Caco-2 (cell line): ENCODE measurements at regions not wholly inside any gene's neighbourhood (a gene's known extent, or its start where the extent isn't known, plus 50 kb on each side); places are given as distances from the start of the nearest gene placed in this dataset.

Experiments
- BruUV-seq: library from RNA; stranded (reverse); fragments of 400-500 nt; replicated peaks from 2 replicates; lab custom pipeline; 2021; lab: Mats Ljungman, UMichigan
- CTCF ChIA-PET: fragments of 300-600 bp; sonication (Branson Sonifier 250); formaldehyde crosslinking; loops from one replicate; lab custom pipeline; 2022; ENCODE audit warnings: antibody characterized with exemption; lab: Charles Lee
- POLR2A ChIA-PET: fragments of 300-600 bp; sonication (Branson Sonifier 250); formaldehyde crosslinking; loops from one replicate; lab custom pipeline; 2022; ENCODE audit warnings: antibody characterized with exemption; lab: Charles Lee
- DNase-seq, 2 experiments: peaks; one replicate each; pipeline versions ENCODE4 v3.0.0 to v3.0.0-alpha.2; 2020 to 2022
- H3K27me3 ChIP-seq: replicated peaks from 2 replicates; pipeline ENCODE4 v1.6.0; 2011; ENCODE audit warnings: low read length; ENCODE audit not compliant: control insufficient read depth, insufficient read depth
- H3K36me3 ChIP-seq: 2 replicates; pipeline ENCODE4 v1.5.1; 2011; ENCODE audit warnings: low read length; ENCODE audit not compliant: control insufficient read depth, insufficient read depth
- H3K4me1 ChIP-seq: fragments of 250-450 bp; sonication (Bioruptor Pico); 2 replicates; pipeline ENCODE4 v1.5.1; 2020; ENCODE audit warnings: mild to moderate bottlenecking
- H3K4me3 ChIP-seq: 2 replicates; pipeline ENCODE4 v1.5.1; 2011; ENCODE audit warnings: low read depth, mild to moderate bottlenecking, control low read depth, low read length
- H3K9me3 ChIP-seq: fragments of 250-450 bp; sonication (Bioruptor Pico); 2 replicates; pipeline ENCODE4 v1.5.1; 2020; ENCODE audit warnings: mild to moderate bottlenecking, moderate library complexity
- H3K27ac Mint-ChIP-seq: one replicate; pipeline ENCODE4 v1.8.0; 2022; ENCODE audit warnings: mixed read lengths; ENCODE audit not compliant: unreplicated experiment
- H3K27me3 Mint-ChIP-seq: one replicate; pipeline ENCODE4 v1.8.0; 2022; ENCODE audit warnings: mixed read lengths; ENCODE audit not compliant: insufficient read depth, unreplicated experiment
- H3K36me3 Mint-ChIP-seq: one replicate; pipeline ENCODE4 v1.8.0; 2022; ENCODE audit warnings: mild to moderate bottlenecking, mixed read lengths; ENCODE audit not compliant: insufficient read depth, unreplicated experiment
- H3K4me1 Mint-ChIP-seq: one replicate; pipeline ENCODE4 v1.8.0; 2022; ENCODE audit warnings: low read depth, mixed read lengths; ENCODE audit not compliant: unreplicated experiment
- H3K4me3 Mint-ChIP-seq: one replicate; pipeline ENCODE4 v1.8.0; 2022; ENCODE audit warnings: mild to moderate bottlenecking, moderate library complexity, mixed read lengths; ENCODE audit not compliant: unreplicated experiment
- H3K9me3 Mint-ChIP-seq: one replicate; pipeline ENCODE4 v1.8.0; 2022; ENCODE audit warnings: mixed read lengths; ENCODE audit not compliant: unreplicated experiment
- intact Hi-C: fragments of 100-400 bp; cut with micrococcal nuclease; formaldehyde crosslinking; loops from one replicate; pipeline ENCODE4 v1.10.0; 2022; ENCODE audit not compliant: unreplicated experiment
- TF ChIP-seq, protein P1 (sequence below), 2 experiments: fragments of 200-600 bp in 1 of 2; IDR thresholded peaks; 1 replicate in 1 of 2; 2 replicates in 1 of 2; pipeline versions ENCODE4 v1.5.1 to v1.8.0; 2011 to 2022; ENCODE audit warnings: antibody characterized with exemption in 1 of 2, control low read depth in 1 of 2, inconsistent platforms in 1 of 2, low read depth in 1 of 2, low read length in 1 of 2, mild to moderate bottlenecking in 1 of 2, moderate library complexity in 1 of 2; ENCODE audit not compliant: insufficient read depth in 1 of 2, severe bottlenecking in 1 of 2, unreplicated experiment in 1 of 2

DNA sequence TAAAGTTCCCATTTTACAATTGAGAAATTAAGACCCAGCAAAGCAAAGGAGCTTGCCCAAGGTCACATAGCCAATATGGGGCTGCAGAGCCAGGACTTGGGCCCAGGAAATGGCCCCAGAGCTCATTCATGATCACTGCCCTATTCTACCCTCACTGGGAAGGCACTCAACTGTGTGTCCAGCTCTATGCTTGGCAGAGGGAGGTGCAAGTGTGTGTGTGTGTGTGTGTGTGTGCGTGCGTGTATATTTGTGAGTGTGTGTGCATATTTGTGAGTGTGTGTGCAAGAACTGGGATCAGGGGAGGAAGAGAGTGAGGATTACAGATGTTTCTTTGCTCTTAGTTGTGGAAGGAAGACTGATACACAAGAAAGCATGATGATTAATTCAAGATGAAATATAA, 151.2 kb upstream of the CRY1 start:
- H3K9me3 Mint-ChIP-seq: no peaks in the 10 kb centered on the region
- intact Hi-C loops: no loop called here
- Histone ChIP-seq H3K9me3 (no peaks in the 10 kb centered on the region), H3K4me3 (no peak overlapping the region), H3K27me3 (no peaks in the 10 kb centered on the region), H3K4me1 (no peaks in the 10 kb centered on the region), H3K36me3 (no peaks in the 10 kb centered on the region)
- no TSS peak for BruUV-seq
- TF ChIP-seq, protein P1, sequence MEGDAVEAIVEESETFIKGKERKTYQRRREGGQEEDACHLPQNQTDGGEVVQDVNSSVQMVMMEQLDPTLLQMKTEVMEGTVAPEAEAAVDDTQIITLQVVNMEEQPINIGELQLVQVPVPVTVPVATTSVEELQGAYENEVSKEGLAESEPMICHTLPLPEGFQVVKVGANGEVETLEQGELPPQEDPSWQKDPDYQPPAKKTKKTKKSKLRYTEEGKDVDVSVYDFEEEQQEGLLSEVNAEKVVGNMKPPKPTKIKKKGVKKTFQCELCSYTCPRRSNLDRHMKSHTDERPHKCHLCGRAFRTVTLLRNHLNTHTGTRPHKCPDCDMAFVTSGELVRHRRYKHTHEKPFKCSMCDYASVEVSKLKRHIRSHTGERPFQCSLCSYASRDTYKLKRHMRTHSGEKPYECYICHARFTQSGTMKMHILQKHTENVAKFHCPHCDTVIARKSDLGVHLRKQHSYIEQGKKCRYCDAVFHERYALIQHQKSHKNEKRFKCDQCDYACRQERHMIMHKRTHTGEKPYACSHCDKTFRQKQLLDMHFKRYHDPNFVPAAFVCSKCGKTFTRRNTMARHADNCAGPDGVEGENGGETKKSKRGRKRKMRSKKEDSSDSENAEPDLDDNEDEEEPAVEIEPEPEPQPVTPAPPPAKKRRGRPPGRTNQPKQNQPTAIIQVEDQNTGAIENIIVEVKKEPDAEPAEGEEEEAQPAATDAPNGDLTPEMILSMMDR (IDR thresholded peaks at IDR 0.05; ENCODE audit: insufficient read depth in 1 of 2, low read depth in 1 of 2, low read length in 1 of 2, severe bottlenecking in 1 of 2, unreplicated experiment in 1 of 2): no peak
- CTCF ChIA-PET: no interaction called here
- H3K27ac Mint-ChIP-seq: no peak overlapping the region
- DNase-seq: no peak
- no peak overlapping the region for H3K4me3 Mint-ChIP-seq
- H3K36me3 Mint-ChIP-seq: no peaks in the 10 kb centered on the region
- no peaks in the 10 kb centered on the region for H3K4me1 Mint-ChIP-seq
- POLR2A ChIA-PET: no interaction called here
- H3K27me3 Mint-ChIP-seq: peaks cover 9% of the 10 kb centered on the region

DNA sequence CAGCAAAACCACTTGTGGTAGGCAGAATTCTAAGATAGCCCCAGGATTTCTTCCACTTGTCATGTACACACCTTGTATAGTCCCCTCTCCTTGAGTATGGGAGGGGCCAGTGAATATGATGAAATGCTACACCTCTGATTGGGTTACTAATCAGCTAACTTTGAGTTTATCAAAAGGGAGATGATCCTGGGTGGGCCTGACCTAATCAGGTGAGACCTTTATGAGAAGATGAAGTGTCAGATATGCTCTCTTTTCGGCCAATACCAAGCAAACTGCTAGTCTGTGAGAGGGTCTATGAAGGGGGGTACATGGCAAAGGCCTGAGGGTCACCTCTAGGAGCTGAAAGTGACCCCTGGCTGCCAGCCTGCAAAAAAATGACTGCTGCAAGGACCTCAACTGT, 154.3 kb upstream of the CRY1 start:
- Mint-ChIP-seq H3K9me3 (no peaks in the 10 kb centered on the region), H3K27ac (no peak overlapping the region), H3K4me3 (no peak overlapping the region), H3K27me3 (peaks cover 6% of the 10 kb centered on the region), H3K4me1 (no peaks in the 10 kb centered on the region), H3K36me3 (no peaks in the 10 kb centered on the region)
- BruUV-seq: no TSS peak
- no peaks in the 10 kb centered on the region for H3K27me3 ChIP-seq
- ChIA-PET POLR2A (no interaction called here), CTCF (no interaction called here)
- H3K4me3 ChIP-seq: no peak overlapping the region
- intact Hi-C loops: no loop called here
- H3K36me3 ChIP-seq: no peaks in the 10 kb centered on the region
- DNase-seq: no peak
- TF ChIP-seq, protein P1 (IDR thresholded peaks at IDR 0.05; ENCODE audit: insufficient read depth in 1 of 2, low read depth in 1 of 2, low read length in 1 of 2, severe bottlenecking in 1 of 2, unreplicated experiment in 1 of 2): no peak
- no peaks in the 10 kb centered on the region for H3K9me3 ChIP-seq
- no peaks in the 10 kb centered on the region for H3K4me1 ChIP-seq

DNA sequence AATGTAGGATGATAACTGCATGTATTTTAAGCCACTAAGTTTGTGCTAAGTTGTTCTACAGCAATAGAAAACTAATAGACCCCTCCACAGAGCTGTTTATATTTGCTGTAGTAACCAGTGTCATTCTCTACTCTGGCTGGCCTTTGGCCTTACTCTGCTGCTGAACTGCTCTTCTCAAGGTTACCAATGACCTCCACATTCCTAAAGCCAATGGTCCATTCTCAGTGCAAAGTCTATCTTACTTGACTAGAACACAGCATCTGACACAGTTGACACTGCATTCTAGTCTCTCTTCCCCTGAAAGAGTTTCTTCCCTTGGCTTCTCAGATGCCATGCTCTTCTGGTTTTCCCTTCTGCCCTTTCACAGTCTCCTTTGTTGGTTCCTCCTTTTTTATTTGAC, 154.8 kb upstream of the CRY1 start:
- H3K36me3 Mint-ChIP-seq: no peaks in the 10 kb centered on the region
- BruUV-seq: no TSS peak
- Histone ChIP-seq H3K4me1 (no peaks in the 10 kb centered on the region), H3K36me3 (no peaks in the 10 kb centered on the region), H3K27me3 (no peaks in the 10 kb centered on the region), H3K9me3 (no peaks in the 10 kb centered on the region), H3K4me3 (no peak overlapping the region)
- TF ChIP-seq, protein P1 (IDR thresholded peaks at IDR 0.05; ENCODE audit: insufficient read depth in 1 of 2, low read depth in 1 of 2, low read length in 1 of 2, severe bottlenecking in 1 of 2, unreplicated experiment in 1 of 2): no peak
- H3K27ac Mint-ChIP-seq: no peak overlapping the region
- ChIA-PET CTCF (no interaction called here), POLR2A (no interaction called here)
- no peaks in the 10 kb centered on the region for H3K9me3 Mint-ChIP-seq
- H3K27me3 Mint-ChIP-seq: peaks cover 2% of the 10 kb centered on the region
- H3K4me1 Mint-ChIP-seq: no peaks in the 10 kb centered on the region
- intact Hi-C loops: no loop called here
- no peak for DNase-seq
- H3K4me3 Mint-ChIP-seq: no peak overlapping the region
